ENCODE measurements at regions not wholly inside any gene's neighbourhood (a gene's known extent, or its start where the extent isn't known, plus 50 kb on each side); places are given as distances from the start of the nearest gene placed in this dataset.

DNA sequence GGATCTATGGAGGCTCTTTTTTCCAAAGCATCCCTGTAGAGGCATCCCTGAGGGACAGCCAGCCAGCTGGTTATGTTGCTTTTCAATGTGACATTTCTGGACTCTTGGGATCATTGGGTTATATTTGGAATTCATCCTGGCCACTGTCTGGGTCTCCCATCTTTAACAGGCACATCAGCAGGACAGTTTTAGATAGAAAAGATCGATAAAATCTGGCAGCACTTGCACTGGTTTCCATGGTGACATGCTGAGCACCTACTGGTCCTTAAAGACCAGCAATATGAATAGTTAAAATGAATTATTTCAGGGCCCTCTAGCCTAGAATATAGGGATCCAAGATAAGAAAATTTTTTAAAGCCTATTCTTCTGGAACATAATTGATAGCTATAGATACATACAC lies 151.6 kb downstream of the KDR start:
- TF ChIP-seq, protein P1, sequence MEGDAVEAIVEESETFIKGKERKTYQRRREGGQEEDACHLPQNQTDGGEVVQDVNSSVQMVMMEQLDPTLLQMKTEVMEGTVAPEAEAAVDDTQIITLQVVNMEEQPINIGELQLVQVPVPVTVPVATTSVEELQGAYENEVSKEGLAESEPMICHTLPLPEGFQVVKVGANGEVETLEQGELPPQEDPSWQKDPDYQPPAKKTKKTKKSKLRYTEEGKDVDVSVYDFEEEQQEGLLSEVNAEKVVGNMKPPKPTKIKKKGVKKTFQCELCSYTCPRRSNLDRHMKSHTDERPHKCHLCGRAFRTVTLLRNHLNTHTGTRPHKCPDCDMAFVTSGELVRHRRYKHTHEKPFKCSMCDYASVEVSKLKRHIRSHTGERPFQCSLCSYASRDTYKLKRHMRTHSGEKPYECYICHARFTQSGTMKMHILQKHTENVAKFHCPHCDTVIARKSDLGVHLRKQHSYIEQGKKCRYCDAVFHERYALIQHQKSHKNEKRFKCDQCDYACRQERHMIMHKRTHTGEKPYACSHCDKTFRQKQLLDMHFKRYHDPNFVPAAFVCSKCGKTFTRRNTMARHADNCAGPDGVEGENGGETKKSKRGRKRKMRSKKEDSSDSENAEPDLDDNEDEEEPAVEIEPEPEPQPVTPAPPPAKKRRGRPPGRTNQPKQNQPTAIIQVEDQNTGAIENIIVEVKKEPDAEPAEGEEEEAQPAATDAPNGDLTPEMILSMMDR (IDR thresholded peaks at IDR 0.05; ENCODE audit: low read length, missing control alignments) = no peak
- no peak for DNase-seq (ENCODE audit: low read depth)

DNA sequence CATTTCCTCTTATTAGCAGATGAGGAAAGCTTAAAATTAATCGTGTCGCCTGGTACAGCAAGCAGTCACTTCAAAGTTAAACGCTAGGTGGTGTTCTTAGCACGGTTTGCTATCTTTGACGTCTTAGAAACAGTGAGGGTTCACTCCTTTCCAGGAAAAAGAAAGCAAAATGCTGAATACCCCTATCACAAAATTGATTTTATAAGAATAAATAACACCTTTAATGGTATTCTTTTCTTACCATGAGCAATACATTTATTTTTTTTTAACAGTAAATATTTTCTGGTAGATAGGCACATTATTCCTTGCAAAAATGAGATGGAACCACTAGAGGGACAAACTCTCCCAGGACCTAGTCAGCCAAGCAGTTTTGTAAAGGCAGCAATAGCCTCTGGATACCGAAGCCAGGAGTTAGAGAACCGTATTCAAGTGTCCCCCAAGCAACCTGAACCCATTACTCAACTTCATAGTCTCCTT lies 153.9 kb downstream of the KDR start:
- TF ChIP-seq, protein P1 (IDR thresholded peaks at IDR 0.05; ENCODE audit: low read length, missing control alignments) = peak; percentile 68
- DNase-seq (ENCODE audit: low read depth) = peak; percentile 73
- no peak overlapping the region for H3K4me3 ChIP-seq (replicated peaks; ENCODE audit: low read depth, low read length)

More for the DNA sequence above, 151.6 kb downstream of the KDR start:
- no peak overlapping the region for H3K4me3 ChIP-seq (replicated peaks; ENCODE audit: low read depth, low read length)

DNA sequence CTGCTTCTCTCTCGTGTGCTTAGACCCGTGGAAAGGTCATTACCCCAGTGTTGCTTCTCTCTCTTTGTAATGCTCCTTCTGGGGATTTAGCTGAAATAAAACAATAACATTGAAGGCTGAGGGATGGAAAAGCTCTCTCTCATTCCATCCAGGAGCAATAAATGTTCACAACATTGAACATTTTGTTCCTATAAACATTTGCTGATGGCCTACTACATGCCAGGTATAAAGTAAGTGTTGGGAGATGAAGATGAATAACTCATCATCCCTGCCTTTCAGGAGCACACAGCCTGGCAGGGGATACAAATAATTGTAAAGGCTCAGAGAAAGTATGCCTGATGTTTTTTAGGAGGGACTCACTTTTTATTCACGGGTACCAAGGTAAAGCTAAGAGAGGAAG lies 158.1 kb downstream of the KDR start:
- TF ChIP-seq, protein P1 (IDR thresholded peaks at IDR 0.05; ENCODE audit: low read length, missing control alignments) = no peak

DNA sequence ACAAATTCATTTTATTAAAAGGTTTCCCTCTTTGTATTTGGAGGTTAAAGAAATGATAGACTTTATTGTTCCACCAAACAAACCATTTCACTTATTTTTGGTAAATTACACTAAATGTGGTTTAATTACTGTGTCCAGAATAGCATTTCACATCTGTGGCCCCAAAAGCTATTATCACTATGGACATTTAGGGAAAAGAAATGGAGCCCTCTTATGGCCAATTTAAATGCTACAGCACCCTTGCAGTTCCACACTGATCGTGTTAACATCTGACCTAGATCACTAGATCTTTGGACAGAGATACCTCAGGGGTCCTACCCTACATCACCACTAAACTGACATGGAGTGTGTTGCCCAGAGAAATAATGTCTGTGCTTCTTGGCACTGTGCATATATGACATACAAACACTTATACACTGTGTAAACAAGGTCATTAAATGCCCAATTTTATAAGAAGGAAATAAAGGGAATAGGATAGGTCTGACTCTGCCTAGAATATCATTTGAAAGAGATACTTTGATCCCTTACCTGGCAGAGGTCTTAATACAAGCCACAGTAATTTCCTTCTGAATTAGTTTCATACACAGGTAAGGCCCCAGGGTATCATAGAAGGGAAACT lies 163.9 kb downstream of the KDR start:
- no peak overlapping the region for H3K4me3 ChIP-seq (replicated peaks; ENCODE audit: low read depth, low read length)
- TF ChIP-seq, protein P1 (IDR thresholded peaks at IDR 0.05; ENCODE audit: low read length, missing control alignments) = peak; percentile 74
- DNase-seq (ENCODE audit: low read depth) = peak; percentile 65

More for the DNA sequence above, 158.1 kb downstream of the KDR start:
- no peak overlapping the region for H3K4me3 ChIP-seq (replicated peaks; ENCODE audit: low read depth, low read length)
- no peak for DNase-seq (ENCODE audit: low read depth)

DNA sequence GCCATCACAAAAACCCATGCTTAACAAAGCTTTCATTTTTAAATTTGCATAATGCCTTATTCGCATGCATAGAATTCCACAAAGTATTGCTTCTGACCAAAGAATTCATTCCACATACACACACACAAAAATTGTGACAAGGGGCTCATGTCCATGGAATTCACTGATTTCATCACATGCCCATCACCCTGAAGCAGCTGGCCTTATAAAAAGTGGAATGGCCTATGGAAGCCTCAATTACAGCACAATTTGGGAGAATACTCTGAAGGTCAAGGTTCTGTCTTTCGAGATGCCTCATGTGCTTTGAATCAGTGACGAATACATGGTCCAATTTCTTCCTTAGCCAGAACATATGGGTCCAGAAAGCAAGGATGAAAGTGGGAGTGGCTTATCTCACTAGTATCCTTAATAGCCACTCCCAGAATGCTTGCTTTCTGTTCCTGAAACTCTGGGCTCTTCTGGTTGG lies 165.7 kb downstream of the KDR start:
- TF ChIP-seq, protein P1 (IDR thresholded peaks at IDR 0.05; ENCODE audit: low read length, missing control alignments) = no peak
- DNase-seq (ENCODE audit: low read depth) = peak; percentile 63
- H3K4me3 ChIP-seq (replicated peaks; ENCODE audit: low read depth, low read length) = no peak overlapping the region

DNA sequence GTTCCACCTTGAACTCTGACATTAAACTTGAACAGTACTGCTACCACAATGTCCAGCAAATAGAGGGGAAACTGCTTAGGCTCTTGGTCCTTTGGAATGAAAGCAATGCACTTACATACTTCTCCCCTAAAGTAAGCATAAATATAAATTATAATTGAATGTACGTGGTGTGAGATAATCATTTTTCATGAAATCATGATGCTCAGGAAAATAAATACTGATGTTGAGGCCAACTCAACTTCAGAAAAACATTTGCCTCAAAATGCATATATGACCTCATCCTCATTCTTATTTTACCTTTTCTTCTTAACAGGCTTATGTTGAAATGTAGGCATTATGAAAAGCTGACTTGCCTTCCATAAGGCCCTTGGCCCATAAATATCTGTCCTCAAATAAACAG lies 166.3 kb downstream of the KDR start:
- DNase-seq (ENCODE audit: low read depth) = no peak
- TF ChIP-seq, protein P1 (IDR thresholded peaks at IDR 0.05; ENCODE audit: low read length, missing control alignments) = no peak
- no peak overlapping the region for H3K4me3 ChIP-seq (replicated peaks; ENCODE audit: low read depth, low read length)

DNA sequence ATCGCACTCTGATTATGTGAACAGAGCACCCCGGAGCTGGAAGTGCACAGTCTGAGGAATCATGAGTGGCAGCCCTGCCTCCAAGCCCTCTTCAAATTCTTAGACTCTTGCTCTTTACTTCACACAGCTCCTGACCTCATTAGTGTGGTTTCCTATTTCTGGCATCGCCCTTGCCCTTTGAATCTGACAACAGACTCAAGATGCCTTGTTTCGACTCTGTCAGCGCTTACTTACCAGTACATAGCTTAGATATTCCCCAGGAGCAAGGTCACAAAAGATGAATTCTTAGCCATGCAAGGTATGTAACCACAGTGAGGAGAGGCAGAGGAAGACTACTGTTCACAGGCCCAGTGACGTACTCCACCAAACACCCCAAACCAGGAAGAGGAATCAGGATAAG lies 167.2 kb downstream of the KDR start:
- H3K4me3 ChIP-seq (replicated peaks; ENCODE audit: low read depth, low read length) = no peak overlapping the region
- TF ChIP-seq, protein P1 (IDR thresholded peaks at IDR 0.05; ENCODE audit: low read length, missing control alignments) = no peak
- no peak for DNase-seq (ENCODE audit: low read depth)
